NCI-H1694 treated with DMSO at 0.1 percent for 48 hours (cell line): ENCODE measurements at regions not wholly inside any gene's neighbourhood (a gene's known extent, or its start where the extent isn't known, plus 50 kb on each side); places are given as distances from the start of the nearest gene placed in this dataset.

Experiments used
- DNase-seq: peaks from one replicate; lab custom pipeline; 2025; lab: John Stamatoyannopoulos, UW

DNA sequence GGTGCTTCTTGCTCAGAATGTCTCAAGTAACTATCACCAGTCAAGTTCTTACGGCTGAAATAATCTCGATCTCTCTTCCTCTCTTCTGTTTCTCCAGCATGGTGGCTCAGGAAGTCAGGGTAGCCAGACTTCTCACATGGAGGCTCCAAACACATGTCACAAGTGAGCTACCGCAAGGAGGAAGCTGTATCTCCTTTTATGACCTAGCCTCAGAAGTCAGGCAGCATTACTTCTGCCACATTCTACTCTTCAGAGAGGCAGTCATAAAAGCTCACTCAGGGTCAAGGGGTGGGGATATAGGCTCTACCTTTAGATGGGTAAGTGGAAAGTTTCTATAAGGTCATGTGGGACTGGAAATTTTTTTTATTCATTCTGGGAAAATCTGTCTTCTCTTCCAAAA, 86.6 kb upstream of the NEO1 start:
- DNase-seq: no peak

DNA sequence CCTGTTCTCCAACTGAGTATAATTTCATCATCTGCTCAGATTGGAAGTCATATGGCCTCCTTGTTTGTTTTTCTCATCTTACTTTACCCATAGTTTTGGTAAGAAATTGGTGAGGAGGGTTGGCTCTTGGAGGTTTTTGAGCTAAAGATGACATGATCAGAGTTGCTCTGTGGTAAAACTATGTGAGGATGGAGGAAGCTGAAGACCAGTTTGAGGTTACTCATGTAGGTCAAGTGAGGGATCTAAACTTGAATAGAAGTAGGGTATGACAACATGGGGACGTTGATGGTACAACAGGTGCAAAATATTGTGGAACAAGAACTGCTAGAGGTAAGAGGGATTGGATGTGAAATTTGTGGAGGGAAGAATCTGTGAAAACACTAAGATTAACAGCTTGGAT, 87.7 kb upstream of the NEO1 start:
- no peak for DNase-seq

DNA sequence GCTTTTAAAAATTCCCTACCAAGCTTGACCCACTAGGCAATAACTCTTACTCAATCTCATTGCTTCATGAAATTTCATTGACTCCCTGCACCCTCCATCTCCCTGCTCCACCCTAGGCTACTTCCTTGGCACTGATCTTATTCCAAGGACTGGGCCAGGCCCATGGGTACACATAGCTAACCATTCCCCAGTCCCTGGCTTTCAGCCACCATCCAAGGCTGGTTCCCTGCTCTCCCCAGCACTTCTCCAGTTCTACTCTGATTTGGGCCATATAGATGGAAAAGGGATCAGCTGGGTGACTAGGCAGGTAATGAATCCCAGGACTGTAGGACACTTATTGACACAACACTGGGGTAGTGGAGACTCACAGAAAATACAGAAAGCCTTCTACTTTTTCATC, 88.1 kb upstream of the NEO1 start:
- DNase-seq: no peak

DNA sequence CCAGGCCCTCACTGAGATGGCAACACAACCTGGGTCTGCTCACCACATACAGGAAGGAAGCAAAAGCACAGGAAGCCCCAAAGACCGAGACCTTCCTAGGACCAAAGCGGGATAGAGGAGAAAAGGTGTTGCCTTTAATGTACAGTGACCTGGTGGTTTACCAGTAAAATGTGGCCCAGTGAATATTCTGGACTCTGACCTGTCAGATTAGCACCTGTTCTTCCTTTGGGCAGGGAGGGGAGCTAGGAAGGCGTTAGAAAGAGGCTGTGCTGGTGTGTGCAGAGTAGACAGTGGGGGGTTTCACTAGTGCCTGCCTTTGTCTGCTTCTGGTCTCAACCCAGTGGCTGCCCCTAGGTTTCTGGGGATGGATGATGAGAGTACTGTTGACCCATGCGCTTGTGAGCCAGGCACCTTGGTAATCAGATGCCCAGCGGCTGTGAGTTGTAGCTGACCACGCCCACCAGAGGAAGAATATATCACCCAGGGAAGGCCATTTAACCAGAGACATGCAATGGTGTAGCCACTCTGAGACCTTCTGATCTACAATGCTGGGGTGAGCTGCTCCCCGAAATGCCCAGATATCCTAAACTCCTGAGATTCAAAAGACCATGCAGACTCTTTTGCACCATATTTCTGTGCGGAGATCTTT, 90.1 kb upstream of the NEO1 start:
- no peak for DNase-seq

DNA sequence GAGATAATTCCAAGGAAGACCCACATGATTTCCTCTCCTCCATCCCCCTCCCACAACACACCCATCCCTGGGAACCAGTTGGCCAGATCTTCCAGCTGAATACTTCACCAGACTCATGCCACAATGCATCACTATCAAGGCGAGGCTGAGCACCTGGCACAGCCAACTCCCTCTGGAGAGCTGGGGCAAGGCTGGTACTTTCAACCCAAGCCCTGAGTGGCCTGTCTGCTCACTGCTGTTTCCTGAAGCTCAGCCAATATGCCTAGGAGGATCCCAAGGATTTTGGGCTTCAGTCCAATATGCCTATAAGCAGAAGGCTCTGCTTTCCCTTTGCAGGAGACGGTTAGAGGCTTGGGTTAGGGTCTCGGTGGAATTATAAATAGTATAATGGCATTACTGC, 90.9 kb upstream of the NEO1 start:
- peak; percentile 87 for DNase-seq

DNA sequence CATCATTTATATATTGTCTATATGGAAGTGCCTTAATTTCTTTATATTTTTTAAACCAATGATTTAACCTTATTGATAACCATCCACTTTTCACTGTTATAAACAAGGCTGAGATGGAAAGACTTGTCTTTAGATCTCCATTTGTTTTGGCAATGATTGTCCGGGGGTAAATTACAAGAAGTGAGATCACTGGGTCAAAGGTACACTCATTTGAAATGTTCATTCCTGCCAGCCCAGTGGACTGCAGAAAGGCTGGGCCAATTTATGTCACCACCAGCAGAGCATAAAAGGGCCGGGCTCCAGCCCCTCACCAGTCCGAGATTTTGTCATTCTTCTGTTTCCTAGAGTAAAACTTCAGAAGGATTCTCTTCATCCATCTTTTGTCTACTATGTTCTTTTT, 93.6 kb upstream of the NEO1 start:
- DNase-seq: no peak

DNA sequence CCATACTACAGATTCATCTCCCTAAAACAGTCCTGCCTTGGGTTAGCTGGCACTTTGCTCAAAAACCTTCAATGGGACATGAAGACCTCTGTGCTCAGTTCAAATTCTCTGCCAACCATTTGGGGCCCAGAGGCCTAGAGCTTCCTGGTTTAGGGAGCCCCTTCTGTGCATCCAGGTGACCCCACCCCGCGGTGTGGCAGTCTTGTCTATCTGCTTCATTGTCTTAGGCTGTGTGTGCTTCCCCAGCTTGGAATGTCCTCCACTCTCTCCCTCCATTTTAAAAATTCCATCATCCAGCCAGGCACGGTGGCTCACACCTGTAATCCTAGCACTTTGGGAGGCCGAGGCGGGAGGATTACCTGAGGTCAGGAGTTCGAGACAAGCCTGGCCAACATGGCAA, 99.0 kb upstream of the NEO1 start:
- no peak for DNase-seq

DNA sequence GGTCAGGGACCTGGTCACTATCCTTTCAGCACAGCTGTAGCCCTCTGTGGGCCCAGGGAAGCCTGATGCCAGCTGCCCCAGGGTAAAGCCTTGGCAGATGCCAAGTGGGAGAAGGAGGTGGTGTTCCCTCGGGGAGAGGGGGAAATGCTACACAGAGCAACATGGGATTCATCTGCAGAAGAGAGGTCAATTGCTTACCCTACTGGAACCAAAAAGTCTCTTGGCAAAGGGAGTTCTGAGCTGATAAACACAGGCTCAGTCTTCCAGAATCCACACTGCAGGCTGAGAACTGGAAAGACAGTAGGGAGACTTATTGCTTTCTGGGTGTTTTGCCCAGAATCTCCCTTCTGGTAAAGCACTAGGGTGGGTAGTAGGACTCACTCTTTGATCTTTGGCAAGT, 100.1 kb upstream of the NEO1 start:
- no peak for DNase-seq

DNA sequence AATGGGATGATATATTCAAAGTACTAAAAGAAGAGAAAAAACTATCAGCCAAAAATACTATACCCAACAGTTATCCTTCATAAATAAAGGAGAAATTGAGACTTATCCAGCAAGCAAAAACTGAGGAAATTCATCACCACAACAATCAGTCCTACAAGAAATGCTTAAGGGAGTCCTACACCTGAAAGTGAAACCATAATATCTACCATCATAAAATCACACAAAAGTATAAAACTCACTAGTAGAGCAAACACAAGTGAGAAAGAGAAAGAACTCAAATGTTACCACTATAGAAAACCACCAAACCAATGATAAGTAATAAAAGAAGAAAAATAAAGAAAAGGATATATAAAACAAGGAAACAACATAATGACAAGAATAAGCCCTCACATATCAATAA, 103.6 kb upstream of the NEO1 start:
- DNase-seq: no peak

DNA sequence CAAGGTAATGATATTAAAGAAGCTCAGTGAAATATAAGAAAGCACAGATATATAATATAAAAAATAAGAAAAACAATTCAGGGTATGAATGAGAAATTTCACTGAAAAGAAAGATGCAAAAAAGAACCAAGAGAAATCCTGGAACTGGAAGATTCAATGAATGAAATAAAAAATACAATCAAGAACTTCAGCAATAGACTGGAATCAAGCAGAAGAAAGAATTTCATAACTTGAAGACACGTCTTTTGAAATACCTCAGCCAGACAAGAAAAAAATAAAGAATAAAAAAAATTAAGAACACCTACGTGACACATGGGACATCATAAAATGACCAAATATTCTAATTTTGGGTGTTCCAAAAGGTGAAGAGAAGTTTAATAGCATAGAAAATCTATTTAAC, 104.6 kb upstream of the NEO1 start:
- no peak for DNase-seq

DNA sequence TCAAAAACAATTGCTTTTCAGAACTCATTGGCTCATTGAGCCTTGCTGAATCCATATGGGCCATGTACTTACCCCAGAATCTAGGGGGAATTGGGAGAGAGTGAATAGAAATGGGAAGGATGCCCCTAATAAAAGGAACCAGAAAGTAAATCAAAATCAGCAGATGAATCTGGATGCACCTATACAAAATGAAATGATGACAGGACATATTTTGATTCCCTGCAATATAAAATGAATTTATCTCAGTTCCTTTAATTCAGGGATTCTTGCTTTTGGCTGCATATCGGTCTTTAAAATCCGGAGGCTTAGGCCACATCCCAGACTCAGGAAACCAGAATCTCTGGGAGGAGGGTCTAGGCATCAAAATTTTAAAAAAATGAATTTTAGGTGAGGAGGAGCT, 107.7 kb upstream of the NEO1 start:
- DNase-seq: no peak

DNA sequence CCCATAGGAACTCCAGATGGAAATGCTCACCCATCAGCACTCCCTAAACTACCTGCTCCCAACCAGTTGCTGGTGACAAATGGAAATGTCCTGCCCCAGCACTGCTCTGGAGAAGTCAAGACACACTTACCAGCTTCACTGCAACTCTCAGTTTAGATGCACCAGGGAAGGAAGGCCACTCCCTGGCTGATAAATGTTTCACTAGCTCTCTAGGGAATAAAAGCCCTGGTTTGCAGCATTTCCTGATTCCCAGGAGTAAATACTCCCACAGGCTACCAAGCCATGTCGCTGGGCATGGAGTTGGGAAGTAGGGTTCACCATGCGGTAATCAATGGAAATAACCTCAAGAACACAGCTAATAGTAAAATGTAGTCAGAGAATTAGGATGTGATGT, 112.0 kb upstream of the NEO1 start:
- no peak for DNase-seq

DNA sequence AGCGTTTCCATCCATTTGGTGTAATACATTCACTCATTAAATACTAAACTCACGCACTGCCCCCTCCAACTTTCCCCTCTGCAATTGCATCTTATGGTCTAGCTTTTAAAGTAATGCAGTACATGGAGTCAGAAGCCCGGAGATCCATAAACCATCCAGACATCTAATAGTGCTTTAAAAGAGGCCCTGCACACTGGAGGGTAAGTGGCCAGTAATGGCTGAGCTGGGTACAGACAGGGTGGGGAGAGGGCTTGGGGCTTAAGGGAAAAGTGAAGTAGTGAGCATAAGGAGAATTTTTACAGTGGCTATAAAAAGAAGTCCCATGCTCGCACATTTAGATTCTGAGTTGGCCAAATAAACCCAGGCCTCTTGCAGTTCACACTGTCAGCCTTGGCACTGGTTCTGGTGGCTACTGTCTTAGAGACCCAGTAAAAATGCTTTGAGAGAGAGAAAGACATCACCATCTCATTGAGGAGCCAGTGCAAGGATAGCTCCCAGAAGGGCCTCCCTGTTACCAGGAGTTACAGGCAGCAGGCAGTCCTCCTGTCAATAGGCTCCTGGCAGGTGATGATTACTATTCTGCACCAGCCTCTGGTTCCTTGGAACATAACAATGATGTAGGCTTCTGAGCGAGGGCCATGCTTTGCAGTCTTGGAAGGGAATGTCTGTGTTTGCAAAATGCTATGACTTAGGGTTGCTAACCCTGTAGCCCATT, 112.6 kb upstream of the NEO1 start:
- no peak for DNase-seq

DNA sequence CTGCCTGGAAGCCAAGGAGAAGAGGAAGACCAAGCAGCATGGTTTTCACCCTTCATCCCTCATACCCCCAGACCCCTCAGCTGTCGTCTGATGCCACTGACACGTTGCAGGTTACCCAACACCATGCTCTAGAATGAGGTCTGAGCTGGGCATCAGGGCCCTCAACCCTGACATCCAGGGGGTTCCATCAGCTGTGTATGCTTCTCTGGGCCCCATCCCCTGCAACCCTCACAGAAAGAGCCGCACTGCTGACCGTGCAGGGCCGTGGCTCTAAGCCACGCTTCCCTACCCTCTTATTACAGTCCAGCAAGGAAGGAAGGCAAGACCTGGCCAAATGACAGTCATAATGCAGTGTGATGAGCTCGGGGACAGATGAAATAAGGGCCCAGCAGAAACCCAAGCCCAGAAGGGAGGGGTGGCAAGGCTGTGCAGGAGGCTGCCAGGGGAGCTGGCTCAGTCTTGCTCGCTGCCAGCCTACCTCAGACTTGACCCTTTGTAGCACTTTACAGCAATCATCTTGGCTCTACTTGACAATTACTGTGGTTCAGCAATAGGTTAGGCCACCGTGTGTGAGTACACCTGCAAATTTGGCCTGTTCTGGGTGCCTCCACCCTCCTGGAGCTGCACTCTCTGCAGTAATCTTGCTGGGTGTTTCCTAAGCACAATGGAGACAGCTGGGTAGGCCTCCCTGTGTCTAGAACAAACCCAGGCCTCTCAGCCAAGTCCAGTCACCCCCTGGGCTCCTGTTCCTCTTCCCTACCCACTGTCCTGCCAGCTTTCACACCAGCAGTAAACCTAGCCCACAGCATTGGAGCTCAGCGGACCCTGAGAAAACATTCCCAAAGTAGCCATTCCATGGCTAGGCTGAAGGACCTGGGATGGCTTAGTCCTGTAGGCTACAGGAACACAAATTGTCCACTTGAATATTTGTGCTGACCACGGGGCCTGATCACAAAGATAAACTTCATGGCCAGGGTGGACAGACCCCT, 115.3 kb upstream of the NEO1 start:
- DNase-seq: no peak

DNA sequence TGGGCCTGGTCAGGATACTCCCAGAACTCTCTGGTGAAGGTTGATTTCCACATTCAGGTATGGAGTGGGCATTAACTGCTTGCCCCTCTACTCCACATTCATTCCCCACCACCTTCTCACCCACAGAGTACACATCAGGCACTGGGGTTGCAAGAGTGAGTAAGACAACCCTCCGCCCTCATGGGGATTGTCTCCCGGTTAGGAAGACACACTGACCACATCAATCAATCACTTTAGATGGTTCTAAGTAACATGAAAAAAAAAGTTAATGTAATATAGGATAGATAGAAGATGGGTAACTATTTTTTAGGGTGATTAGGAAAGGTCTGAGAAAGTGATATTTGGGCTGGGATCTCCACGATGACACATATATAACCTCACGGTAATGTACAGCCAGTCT, 116.0 kb upstream of the NEO1 start:
- DNase-seq: no peak

DNA sequence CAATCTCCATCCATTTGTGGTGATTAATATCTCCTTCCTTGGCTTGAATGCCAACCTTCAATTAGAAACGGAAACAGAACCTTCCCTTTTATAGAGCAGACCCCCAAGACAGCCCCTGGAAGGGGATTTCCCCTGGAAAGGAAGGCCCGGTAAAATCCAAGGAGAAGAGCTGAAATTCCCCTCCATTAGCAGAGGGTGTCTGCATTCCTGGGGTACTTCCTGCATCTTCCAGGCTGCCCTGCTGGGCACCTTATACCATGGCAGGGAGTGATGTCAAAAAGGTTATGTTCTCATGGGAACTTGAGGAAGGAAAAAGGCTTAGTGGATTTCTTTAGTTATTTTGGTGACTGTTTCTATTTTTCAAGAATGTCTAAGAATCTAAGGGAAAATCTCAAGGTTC, 116.7 kb upstream of the NEO1 start:
- DNase-seq: no peak

DNA sequence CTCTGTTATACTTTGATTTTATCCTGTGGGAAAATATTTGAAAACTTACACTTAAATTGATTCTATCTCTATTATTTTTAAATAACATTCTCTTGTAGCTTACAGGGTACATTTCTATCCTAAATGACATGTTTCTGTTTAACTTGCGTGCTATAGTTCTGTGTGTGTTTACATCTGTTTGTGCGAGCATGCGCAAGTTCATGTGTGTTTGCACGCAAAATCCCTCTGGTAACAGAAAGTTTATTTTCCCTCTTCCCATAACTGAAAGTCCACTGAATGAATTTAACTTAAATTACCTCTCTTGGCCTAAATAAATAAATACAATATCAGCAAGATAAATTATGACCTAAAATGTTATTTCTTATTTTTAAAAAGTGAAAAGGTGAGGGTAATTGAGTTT, 117.3 kb upstream of the NEO1 start:
- no peak for DNase-seq

DNA sequence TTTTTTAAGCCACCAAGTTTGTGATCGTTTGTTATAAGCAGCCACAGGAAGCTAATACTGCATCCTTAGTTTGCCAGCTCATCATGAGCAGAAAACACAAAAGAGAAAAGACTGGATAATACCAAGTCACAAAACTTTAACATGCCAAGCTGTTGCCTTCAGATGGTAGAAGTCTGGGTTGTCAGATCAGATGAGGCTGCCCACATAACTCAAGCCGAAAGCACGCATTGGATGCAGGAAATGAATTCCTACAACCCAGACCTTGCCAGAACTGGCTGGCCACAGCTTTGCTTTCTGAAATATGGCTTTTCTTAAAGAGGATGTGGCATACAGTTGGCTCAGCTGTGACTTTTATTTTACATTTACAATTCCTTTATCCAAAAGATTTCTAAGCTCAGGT, 118.3 kb upstream of the NEO1 start:
- DNase-seq: no peak

DNA sequence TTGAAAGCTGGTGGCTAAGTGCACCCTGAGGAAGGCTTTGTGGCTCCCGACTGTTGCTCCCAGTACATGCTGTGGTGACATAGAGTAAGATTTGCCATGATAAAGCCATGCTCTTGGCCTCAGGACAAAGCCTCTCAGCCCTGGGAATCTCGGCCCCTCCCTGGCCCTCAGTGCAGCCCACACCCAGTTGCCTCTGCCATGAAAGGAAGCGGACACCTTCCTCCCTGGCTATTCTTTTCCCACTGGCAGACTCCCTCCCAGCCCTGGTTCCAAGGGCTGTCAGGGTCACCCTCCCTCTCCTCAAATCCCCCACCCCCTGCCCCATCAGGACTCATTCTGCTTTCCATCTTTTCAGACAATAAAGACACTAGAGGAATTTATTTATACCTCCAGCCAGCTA, 119.8 kb upstream of the NEO1 start:
- no peak for DNase-seq

DNA sequence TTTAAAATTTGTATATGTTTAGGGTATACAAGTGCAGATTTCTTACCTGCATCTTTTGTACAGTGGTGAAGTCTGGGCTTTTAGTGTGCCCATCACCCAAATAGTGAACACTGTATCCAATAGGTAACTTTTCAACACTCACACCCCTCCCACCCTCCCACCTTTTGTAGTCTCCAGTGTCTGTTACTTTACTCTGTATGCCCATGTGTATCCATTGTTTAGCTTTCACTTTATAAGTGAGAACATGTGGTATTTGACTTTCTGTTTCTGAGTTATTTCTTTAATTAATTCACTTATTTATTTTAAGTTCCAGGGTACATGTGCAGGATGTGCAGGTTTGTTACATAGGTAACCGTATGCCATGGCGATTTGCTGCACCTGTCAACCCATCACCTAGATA, 124.8 kb upstream of the NEO1 start:
- DNase-seq: no peak

DNA sequence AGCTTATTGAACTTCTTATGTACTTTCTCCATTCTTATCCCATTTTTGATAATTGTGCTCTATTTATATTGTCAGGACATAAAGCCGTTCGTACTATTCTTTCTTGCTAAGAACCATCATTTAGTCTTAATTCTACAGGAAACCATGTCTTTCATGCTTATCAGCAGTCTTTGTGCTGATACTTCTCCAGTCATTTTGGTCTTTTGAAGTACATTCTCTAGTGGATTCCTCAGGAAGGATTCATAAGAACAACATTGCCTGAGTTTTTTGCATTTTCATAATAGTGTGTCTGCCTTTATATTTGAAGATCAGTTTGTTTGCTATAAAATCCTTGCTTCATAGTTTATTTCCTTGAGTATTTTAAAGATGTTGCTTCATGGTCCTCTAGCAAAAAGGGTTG, 126.6 kb upstream of the NEO1 start:
- no peak for DNase-seq

DNA sequence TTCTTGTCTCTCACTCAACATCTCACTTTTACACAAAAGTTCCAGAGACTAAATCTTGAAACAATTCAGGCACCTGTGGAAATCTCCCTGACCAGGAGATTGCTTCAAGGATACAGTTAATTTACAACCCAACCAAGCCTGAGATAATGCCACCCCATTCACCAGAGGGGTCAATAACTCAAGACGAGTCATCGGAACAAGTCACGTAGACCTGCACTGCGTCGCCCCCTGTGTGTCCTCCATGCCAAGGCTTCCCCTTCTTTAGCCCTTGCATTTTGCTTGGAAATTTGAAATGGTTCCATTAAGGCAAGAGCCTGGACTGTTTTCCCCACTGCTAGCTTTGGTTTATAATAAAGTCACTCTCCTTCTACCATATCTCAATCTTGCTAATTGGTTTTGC, 129.0 kb upstream of the NEO1 start:
- no peak for DNase-seq

DNA sequence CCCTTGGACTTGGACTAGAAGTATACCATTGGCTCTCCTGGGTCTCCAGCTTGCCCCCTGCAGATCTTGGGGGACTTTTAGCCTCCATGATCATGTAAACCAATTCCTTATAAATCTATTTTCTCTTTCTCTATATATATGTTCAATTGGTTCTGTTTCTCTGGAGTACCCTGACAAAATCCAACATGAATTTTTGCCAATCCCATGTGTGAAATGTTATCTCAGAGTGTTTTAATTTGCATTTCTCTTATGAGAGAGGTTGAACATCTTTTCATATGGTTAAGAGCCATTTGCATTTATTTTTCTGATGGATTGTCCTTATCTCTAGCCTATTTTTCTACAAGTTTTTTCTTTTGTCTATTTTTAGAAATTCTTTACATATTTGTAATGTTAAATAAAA, 131.7 kb upstream of the NEO1 start:
- DNase-seq: no peak
